ENCODE measurements at regions not wholly inside any gene's neighbourhood (a gene's known extent, or its start where the extent isn't known, plus 50 kb on each side); places are given as distances from the start of the nearest gene placed in this dataset.

- no peak for FAIRE-seq
These were observed 631.8 kb downstream of the ELAVL2 start for GRCh38 chr9:23194281-23194680.

GRCh38 chr9:23215688-23216087, 610.4 kb downstream of the ELAVL2 start:
- FAIRE-seq: no peak

DNA sequence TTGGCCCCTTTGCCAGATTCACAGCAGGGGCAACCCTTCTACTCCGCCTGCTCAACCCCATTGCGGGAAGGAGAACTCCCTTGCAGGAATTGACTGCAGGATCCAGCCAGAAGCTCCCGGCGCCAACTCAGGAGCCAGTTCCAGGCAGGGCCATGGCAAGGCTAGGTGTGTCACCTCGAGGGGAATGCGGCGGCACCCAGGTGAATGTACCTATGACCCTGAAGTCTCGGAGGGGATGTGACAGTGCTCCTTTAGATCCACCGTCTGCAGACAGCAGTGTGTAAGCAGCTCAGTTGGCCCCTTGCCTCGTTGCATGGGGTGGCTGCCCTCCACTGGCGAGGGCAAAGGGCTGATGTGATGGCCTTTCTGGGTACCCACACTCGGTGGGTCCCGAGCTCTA, 606.6 kb downstream of the ELAVL2 start:
- FAIRE-seq: no peak

GRCh38 chr9:23220171-23220570, 605.9 kb downstream of the ELAVL2 start:
- FAIRE-seq: no peak

GRCh38 chr9:23220957-23221356, 605.1 kb downstream of the ELAVL2 start:
- no peak for FAIRE-seq

DNA sequence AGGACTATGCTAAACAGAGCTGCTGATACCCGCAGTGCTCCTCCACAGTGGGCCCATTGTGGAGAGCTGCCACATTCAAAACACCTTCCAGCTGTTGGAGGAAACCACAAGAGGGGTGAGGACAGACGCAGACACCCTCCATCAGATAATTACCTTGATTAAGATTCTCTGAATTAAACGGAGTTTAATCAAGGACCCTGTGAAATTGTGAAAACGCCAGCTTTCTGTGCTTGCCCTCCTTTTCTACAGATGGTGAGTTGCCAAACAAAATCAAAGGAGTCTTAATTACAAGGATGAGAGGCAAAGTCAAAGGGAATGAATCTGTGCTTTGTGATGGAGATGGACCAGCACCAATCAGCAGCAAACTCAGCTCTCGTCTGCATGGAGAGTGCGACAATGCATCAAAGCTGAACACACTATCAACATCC, 596.1 kb downstream of the ELAVL2 start:
- no peak for FAIRE-seq

DNA sequence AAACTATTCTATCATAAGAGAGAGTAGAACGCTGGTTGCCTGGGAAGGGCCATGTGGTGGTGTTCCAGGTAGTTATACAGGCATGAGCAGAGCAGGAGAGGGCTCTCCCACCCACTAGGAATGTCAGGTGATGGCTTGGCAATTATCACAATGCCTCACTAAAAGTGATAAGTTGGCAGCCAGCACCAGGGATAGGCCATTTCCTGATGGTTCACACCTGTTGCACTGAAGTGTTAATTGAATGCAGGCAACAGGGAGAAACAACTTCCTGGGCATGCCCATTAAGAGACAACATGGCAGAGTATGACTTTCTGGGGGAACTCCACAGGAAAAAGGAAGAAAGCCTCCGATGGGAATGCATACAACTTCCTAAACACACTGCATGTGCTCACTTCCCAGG, 593.2 kb downstream of the ELAVL2 start:
- no peak for FAIRE-seq

- FAIRE-seq: no peak
These were observed 582.5 kb downstream of the ELAVL2 start for GRCh38 chr9:23243523-23243922.

DNA sequence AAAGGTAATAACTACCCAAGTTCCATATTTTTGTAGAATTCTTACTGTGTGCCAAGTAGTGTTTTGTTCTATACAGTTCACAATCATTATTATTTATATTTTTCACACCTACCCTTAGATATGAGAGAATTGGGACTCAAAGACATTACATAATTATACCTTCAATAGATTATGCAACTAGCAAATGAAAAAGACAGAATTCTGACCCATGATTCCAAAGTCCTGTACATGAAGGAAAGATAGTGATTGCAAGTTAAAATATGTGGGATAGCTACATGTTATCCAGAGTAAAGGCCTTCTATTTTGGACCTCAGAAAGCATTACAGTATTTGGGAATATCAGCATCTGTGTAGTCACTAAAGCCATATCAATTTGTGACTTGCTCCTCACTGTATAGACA, 581.0 kb downstream of the ELAVL2 start:
- no peak for FAIRE-seq

DNA sequence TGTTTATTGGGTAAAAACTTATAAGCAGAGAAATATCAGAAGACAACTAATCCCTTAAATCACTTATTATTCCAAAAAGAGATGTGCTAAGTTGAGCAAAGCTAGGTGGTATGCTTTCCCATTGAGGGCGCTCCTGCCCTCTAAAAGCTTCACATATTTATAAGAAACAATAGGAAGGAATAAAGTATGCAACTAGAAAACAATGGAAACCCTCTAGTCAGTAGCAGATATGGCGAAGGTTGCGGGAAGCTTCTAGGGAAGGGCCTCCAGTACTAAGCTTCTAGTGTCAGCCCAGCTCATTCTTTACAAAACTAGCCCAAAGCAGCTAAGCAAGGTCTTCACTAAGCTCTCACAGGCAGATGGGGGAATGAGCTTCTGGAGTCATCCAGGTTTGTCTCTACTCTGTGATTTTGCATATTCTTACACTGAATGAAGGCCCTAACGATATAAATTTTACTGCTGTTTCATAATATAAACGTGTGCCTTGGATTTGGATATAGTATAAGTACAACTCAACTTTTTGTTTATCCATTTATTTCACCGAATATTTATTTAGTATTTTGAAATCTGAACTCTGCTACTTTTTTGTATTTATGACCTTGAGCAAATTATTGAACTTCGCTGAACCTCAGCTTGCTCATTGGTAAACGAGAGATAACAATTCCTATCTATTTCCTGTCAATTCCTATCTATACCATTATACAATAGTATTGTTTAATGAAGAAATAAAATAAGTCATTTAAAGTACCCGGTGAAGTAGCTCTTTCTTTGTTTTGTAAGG, 571.4 kb downstream of the ELAVL2 start:
- FAIRE-seq: no peak

- no peak for FAIRE-seq
These were observed 570.7 kb downstream of the ELAVL2 start for GRCh38 chr9:23255346-23255745.

- FAIRE-seq: no peak
These were observed 567.5 kb downstream of the ELAVL2 start for GRCh38 chr9:23258569-23258968.

DNA sequence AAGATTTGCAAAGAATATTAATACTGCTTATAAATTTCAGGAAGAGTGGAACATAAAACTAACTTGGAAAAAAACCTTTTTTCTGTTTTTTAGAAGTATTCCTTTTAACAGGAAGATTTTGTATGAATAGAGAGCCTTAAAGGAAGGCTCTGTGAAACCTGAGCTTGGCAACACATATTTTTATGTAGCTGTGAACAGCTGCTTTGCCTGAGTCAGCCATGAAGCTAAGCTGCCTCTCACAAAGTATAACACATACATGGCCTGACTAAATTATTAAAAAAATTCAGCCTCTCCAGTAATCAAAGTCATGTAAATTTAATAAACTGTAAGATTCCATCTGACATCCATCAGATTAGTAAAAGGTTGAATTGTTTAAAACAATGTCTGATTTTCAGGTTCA, 547.5 kb downstream of the ELAVL2 start:
- FAIRE-seq: no peak

DNA sequence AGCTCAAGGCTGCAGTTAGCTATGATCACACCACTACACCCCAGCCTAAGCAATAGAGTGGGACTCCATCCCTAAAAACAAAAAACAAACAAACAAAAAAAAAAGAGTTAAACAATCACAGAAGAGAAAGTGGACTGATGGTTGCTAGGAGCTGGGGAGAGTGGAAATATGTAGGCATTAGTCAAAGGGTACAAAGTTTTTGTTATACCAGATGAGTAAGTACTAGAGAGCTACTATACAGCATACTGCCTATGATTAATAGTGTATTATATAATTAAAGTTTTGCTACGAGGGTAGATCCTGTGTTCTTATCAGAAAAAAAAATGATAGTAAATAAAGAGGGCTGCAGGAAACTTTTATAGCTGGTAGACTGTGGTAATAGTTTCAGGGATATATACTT, 538.6 kb downstream of the ELAVL2 start:
- no peak for FAIRE-seq

- no peak for FAIRE-seq
These were observed 537.5 kb downstream of the ELAVL2 start for GRCh38 chr9:23288545-23288944.

DNA sequence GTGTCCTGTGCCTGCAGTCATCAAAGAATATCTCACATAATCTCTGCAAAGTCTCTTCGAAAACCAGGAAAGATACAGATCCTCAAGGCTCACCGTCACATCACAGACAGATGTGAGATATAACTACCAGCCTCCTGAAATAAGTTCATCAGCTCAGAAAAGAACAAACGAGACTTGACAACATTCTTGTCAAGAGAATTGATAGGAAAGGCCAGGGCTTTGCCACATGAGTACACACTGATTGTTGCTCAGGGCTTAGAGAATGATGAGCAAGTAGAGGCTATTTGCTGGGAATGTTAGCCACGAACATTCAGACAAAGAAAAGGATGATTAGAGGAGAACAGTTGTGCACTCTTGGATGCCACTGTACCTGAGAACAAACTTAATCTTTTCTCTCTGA, 535.1 kb downstream of the ELAVL2 start:
- FAIRE-seq: no peak

GRCh38 chr9:23302281-23302680, 523.8 kb downstream of the ELAVL2 start:
- no peak for FAIRE-seq

- FAIRE-seq: no peak
These were observed 519.3 kb downstream of the ELAVL2 start for GRCh38 chr9:23306731-23307130.

DNA sequence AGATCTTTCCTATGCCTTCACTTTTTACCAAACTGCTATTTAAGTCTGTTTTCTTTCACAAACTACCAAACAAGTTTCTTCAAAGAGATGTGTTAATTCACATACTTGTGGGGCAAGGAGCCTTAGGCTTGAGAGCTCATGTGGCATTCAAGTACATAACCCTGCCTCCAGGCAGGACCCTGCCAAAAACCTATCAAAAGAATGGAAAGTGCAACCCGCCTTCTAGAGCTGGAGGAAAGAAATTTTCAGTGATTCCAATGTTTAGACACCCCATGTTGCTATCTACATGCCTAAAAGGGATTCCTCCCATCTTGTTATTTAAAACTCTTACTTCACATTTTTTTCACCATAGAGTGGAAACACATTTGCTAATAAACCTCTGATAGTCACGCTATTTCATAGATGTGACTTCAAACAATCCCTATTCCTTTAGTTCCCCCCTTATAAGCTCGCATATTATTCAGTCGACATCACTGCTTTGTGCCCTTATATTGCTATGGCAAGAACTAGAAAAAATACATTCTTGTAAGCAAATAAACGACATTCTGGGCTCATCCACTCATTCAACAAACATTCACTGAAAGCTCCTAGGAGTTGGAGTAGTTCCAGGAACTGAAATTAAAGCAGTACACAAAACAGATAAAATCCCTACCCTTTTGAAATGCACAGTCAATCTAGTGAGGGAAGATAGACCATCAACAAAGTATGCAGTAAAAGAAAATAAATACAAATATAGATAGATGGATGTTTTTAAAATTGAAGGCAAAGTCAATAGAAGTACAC, 518.1 kb downstream of the ELAVL2 start:
- FAIRE-seq: no peak

GRCh38 chr9:23309800-23310199, 516.2 kb downstream of the ELAVL2 start:
- FAIRE-seq: no peak

GRCh38 chr9:23314247-23314646, 511.8 kb downstream of the ELAVL2 start:
- no peak for FAIRE-seq

DNA sequence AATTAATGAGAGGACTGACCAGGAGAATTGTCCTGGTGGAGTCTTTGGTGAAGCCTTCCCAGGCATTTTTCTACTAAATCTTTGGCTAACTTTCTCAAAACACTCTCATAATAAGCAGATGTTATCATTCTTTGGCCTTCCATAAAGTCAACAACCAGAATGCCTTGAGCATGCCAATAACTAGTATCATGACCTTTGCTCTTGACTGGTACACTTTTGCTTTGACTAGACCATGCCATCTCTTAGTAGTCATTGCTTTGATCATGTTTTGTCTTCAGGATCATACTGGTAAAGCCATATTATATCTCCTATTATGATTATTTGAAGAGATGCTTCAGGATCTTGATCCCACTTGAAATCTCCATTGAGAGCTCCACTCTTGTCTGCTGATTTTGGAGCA, 506.9 kb downstream of the ELAVL2 start:
- FAIRE-seq: no peak

- no peak for FAIRE-seq
These were observed 505.0 kb downstream of the ELAVL2 start for GRCh38 chr9:23321049-23321448.

GRCh38 chr9:23322392-23322791, 503.6 kb downstream of the ELAVL2 start:
- no peak for FAIRE-seq
